GM18526 (cell line): ENCODE measurements at regions not wholly inside any gene's neighbourhood (a gene's known extent, or its start where the extent isn't known, plus 50 kb on each side); places are given as distances from the start of the nearest gene placed in this dataset.

ENCODE experiments used
- POLR2A ChIP-seq: IDR thresholded peaks from 3 replicates; pipeline ENCODE4 v1.6.1; 2011; ENCODE audit not compliant: insufficient read length; ENCODE audit errors: extremely low read depth

GRCh38 chr12:124371970-124372555 lies 77.2 kb downstream of the RFLNA start:
- no peak for TF ChIP-seq POLR2A

- TF ChIP-seq POLR2A = no peak
Observed at GRCh38 chr12:124371366-124371765, 76.5 kb downstream of the RFLNA start.

- TF ChIP-seq POLR2A = no peak
Observed at GRCh38 chr12:124370851-124371250, 76.0 kb downstream of the RFLNA start.

GRCh38 chr12:124370384-124370783 lies 75.5 kb downstream of the RFLNA start:
- TF ChIP-seq POLR2A = no peak

GRCh38 chr12:124369827-124370378 lies 75.0 kb downstream of the RFLNA start:
- TF ChIP-seq POLR2A = no peak

- TF ChIP-seq POLR2A = no peak
Observed at GRCh38 chr12:124369055-124369826, 74.3 kb downstream of the RFLNA start.

- TF ChIP-seq POLR2A = no peak
Observed at GRCh38 chr12:124368421-124369032, 73.6 kb downstream of the RFLNA start.

- no peak for TF ChIP-seq POLR2A
Observed at GRCh38 chr12:124365726-124366430, 71.0 kb downstream of the RFLNA start.
